IPS-18c (cell line): ENCODE measurements at regions not wholly inside any gene's neighbourhood (a gene's known extent, or its start where the extent isn't known, plus 50 kb on each side); places are given as distances from the start of the nearest gene placed in this dataset.
"Not testable (repeated sequence)": the region's sequence is repeated elsewhere in the genome, so short reads cannot be mapped to it uniquely, and the experiment has no call there.

Experiments
- H3K4me3 ChIP-seq: 2 replicates; pipeline ENCODE4 v1.7.0; 2013; ENCODE audit warnings: low read depth, mild to moderate bottlenecking, low read length, moderate library complexity; ENCODE audit not compliant: insufficient read depth
- H3K9me3 ChIP-seq: one replicate; pipeline ENCODE4 v1.6.1; 2013; ENCODE audit warnings: mild to moderate bottlenecking, low read length, moderate library complexity; ENCODE audit not compliant: control insufficient read depth, insufficient read depth

DNA sequence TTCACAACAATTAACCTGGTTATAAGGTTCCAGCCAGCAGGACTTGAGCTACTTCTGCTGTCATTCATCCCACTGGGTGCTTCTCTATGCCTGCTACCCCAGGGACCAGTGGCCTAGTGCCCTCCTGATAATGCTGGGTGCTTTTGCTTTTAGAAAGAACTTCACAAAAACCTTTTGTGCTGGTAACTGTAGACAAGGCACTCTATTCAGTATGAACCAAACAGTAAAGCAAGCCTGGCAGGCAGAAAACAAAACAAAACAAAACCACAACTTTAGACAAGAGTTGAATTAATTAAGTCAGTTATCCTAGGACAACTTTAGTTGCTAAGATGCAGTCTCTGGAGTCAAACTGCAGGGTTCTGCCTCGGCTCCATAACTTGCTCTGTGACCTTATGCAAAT lies 61.9 kb upstream of the ADGRL2 start:
- Histone ChIP-seq H3K9me3 (no peaks in the 10 kb centered on the region), H3K4me3 (no peak overlapping the region)

DNA sequence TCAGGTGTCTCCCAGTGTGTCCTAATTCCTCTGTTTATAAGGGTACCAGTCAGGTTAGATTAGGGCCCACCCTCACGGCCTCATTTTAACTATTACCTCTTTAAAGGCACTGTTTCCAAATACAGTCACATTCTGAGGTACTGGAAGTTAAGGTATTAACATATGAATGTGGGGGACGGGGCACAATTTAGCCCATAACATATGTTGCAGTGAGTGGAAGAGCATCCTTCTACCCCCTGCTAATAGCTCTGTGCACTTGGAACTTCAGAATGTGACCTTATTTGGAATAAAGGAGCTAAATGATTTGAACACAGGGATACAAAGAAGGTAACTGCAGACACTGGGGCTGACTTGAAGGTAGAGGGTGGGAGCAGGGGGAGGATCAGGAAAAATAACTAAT lies 67.3 kb upstream of the ADGRL2 start:
- no peak overlapping the region for H3K4me3 ChIP-seq
- no peaks in the 10 kb centered on the region for H3K9me3 ChIP-seq

DNA sequence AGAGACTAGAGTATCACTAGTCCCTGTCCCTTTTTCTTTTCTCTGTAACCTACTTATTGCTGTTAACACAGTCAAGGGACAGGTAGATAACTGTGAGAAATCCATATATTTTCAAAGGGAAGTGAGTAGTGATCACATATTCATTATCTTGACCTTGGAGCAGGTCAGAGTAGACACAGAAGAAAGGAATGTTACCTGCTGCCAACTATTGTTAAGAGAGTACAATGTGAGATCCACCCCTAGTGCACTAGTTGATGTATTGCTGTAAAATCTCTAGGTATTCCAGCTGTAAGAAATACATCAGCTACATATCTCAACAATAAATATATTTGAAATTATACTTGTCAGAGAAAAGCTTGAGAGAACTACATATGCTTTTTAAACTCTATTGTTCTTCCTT lies 68.7 kb upstream of the ADGRL2 start:
- H3K9me3 ChIP-seq, result no peaks in the 10 kb centered on the region
- H3K4me3 ChIP-seq, result no peak overlapping the region

DNA sequence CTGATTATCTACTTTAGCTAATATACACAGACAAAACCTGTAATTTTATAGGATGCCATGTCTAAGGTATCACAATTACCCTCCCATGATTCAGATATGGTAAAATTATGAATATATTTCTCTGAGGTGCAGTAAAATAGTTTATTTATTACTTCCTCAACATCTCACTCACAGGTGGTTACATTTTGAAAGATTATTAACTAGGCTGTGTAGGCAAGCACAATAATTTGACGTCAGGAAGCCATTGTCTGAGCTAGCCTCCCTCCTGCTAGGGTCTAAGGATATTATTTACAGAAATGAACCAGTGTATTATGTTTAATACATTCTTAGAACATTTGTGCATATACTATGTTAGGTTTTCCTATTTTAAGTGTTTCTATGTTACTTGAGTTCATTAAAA lies 69.9 kb upstream of the ADGRL2 start:
- Histone ChIP-seq H3K9me3 (no peaks in the 10 kb centered on the region), H3K4me3 (no peak overlapping the region)

DNA sequence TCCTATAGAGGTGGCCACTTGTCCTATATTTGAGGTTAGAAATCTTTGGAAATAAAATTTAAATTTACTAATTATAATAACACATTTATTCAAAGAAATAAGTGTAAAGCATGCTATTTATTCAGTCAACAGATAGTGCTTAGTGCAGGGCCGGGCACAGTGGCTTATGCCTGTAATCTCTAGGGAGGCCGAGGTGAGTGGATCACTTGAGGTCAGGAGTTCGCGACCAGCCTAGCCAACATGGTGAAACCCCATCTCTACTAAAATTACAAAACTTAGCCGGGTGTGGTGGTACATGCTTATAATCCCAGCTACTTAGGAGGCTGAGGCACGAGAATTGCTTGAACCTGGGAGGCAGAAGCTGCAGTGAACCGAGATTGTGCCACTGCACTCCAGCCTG lies 70.4 kb upstream of the ADGRL2 start:
- not testable (repeated sequence) for H3K4me3 ChIP-seq, H3K9me3 ChIP-seq

DNA sequence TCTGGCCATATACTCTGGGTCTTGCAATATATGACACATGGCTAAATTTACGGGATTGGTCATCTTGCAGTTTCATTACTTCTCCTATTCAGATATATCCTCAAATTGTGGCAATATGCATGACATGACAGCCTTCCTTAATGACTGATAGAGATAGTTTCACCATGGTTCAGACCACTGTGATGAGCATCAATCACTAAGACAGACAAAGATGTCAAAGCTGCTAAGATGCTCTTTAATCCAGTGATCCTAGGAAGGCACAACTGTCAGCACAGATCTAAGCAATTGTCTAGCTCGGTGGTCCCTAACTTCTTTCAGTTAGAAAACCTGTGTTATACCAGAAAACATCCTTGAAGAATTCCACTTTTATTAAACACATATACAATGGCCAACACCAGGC lies 70.9 kb upstream of the ADGRL2 start:
- H3K9me3 ChIP-seq, result no peaks in the 10 kb centered on the region
- no peak overlapping the region for H3K4me3 ChIP-seq

DNA sequence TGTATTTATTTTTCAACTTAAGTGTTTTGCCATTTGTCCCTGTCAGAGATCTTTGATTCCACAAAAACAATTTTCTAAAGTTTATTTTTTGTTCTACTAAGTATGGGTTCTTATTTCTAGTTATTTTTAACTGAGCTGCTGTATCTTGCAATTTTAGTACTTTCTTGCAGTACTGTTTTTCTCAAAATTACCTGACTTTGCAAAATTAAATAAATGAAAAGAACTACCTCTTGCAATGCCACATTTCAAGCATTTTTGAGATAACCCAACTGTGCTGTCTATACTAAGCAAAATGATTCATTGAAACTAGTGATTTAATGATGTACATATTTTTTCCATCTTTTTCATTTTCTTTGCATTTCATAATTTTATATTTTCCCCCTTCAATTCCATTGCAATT lies 71.5 kb upstream of the ADGRL2 start:
- Histone ChIP-seq H3K9me3 (no peaks in the 10 kb centered on the region), H3K4me3 (no peak overlapping the region)

DNA sequence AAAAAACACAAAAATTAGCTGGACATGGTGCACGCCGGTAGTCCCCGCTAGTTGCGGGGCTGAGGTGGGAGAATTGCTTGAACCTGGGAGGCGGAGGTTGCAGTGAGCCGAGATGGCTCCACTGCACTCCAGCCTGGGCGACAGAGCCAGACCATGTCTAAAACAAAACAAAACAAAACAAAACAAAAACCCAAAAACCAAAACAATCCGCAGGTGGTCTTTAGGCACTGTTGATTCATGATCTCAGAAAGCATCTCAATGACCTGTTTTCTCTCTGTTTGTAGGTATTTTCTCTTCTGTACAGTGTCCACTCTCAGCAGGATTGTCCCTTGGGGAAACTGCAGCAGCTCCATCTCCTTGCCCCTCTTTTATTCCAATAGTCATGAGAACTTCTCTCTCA lies 74.9 kb upstream of the ADGRL2 start:
- Histone ChIP-seq H3K4me3 (no peak overlapping the region), H3K9me3 (no peaks in the 10 kb centered on the region)

DNA sequence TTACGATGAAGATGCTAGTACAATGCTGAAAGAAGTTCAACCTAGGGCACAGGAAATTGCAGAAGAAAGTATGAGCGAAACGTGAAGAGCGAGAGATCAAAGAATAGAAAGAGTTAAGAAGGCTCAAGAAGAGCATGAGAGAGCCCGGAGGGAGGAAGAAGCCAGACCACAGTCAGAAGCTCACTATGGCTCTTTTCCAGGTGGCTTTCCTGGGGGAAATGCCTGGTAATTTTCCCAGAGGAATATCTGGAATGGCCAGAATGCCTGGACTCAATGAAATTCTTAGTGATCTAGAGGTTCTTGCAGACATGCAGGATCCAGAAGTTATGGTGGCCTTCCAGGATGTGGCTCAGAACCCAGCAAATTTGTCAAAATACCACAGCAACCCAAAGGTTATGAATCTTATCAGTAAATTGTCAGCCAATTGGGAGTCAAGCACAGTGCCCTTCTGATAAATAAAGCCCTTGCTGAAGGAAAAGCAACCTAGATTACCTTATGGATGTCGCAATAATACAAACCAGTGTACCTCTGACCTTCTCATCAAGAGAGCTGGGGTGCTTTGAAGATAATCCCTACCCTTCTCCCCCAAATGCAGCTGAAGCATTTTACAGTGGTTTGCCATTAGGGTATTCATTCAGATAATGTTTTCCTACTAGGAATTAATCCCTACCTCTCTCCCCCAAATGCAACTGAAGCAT lies 78.0 kb upstream of the ADGRL2 start:
- H3K9me3 ChIP-seq, H3K4me3 ChIP-seq: not testable (repeated sequence)

DNA sequence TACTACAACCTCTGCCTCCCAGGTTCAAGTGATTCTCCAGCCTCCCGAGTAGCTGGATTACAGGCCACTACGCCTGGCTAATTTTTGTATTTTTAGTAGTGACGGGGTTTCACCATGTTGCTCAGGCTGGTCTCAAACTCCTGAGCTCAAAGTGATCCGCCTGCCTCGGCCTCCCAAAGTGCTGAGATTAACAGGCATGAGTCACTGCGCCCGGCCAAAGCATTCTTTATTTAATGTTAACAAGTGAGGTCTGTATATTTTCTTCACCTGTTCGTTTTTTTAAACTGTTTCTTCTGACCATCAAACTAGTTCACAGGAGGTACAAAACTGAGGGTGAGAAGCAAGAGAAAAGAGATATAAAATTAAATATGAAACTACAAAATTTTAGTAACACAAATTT lies 80.5 kb upstream of the ADGRL2 start:
- H3K4me3 ChIP-seq, H3K9me3 ChIP-seq: not testable (repeated sequence)

DNA sequence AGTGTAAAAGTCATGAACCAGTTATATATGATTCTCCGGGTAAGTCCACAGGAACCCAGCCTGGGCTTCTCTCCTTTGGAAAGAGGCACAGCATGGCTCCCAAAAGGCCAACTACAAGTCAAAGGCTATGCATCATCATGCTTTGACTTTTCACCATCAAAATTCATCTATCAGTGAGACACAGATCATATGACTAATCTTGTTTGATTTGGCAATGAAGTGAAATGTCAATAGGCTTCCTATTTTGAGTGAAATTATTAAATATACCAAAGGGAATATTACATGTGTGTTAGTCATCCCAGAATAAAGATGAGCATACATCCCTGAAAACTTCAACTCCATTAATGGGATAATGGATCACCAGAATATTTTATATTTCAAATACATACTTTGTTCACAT lies 83.5 kb upstream of the ADGRL2 start:
- no peaks in the 10 kb centered on the region for H3K9me3 ChIP-seq
- no peak overlapping the region for H3K4me3 ChIP-seq

DNA sequence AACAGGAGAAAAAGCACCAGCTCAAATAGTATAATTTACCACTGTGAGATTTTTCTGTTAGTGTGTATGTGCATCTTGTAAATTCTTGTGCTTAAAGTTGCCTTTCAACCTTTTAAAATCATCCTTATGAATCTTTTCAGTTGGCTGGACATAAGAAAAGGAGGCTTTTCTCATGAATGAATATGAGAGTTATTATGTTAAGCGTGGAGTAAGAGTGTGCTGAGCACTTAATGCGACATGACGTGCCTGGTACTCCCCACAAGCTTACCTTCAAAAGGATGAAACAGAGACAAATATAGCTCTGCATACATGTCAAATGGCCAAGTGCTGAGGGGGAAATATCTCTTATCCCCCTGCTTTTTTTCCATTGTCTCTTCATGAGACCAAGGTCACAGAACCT lies 85.3 kb upstream of the ADGRL2 start:
- Histone ChIP-seq H3K4me3 (no peak overlapping the region), H3K9me3 (no peaks in the 10 kb centered on the region)

DNA sequence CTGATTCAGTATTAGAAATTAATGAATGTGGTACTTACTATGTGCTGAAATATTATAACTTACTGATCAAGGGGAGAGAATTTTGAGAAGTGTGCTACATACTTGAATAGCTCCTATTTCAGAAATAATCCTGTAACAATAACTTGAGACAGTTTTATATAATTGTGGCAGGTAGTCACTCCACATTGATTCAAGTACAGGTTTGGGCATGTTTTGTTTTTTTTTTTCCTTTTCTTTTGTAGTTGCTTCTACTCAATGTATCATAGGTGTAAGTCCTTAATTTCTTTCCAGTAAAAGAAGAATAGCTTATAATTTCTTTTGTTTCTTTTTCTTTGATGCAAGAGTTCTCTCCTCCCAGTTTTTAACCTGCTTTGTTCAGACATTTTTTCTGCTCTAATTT lies 86.1 kb upstream of the ADGRL2 start:
- no peak overlapping the region for H3K4me3 ChIP-seq
- no peaks in the 10 kb centered on the region for H3K9me3 ChIP-seq

DNA sequence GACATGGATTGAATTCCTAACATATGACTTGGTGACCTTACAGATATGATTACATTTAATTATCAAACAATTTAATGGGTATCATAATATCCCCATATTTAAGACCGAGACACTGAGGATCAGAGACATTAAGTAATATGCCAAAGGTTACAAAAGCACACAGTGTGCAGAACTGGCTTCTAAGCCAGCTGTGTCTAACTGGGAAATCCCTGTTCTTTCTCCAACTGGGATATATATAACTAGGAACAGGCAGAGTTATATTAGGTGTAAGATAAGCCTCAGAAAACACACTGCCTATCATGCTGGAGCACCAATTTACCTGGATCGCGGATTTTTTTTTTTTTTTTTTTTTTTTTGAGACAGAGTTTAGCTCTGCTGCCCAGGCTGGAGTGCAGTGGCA lies 88.3 kb upstream of the ADGRL2 start:
- H3K4me3 ChIP-seq, result no peak overlapping the region

DNA sequence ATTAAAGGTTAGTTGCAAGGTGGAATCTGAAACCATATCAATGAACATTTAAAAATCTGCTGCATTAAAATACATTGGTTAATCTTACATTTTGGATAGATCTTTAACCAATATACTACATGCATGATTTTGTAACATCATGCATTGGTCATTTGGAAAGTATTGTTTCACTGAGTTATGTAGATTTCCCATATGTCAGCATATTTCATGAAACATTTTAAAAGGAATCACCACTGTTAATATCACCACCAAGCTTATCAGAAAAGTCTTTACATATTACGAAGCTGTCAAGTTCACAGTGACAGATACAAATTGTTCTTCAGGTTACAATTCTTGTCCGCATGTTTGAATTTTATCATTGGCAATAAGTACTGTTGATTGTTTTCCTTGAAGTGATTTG lies 89.9 kb upstream of the ADGRL2 start:
- no peak overlapping the region for H3K4me3 ChIP-seq
- no peaks in the 10 kb centered on the region for H3K9me3 ChIP-seq

More for the DNA sequence above, 88.3 kb upstream of the ADGRL2 start:
- no peaks in the 10 kb centered on the region for H3K9me3 ChIP-seq

DNA sequence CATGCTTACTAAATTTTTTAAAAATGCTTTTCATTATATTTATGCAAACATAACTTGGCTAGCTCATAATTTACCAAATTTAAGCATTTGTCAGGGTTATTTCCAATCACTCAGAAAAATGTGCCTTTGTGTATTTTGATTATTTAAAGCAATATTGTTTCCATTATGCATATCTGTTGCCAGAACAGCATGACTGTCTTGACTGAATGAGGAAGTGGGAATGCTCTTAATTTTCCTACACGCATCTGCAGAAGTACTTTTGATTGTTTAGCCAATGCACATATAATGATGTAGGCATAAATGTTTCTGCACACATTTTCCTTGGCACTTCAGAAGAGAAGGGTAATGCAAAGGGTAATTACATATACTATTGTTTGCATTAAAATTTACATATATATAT lies 92.5 kb upstream of the ADGRL2 start:
- Histone ChIP-seq H3K9me3 (no peaks in the 10 kb centered on the region), H3K4me3 (no peak overlapping the region)

DNA sequence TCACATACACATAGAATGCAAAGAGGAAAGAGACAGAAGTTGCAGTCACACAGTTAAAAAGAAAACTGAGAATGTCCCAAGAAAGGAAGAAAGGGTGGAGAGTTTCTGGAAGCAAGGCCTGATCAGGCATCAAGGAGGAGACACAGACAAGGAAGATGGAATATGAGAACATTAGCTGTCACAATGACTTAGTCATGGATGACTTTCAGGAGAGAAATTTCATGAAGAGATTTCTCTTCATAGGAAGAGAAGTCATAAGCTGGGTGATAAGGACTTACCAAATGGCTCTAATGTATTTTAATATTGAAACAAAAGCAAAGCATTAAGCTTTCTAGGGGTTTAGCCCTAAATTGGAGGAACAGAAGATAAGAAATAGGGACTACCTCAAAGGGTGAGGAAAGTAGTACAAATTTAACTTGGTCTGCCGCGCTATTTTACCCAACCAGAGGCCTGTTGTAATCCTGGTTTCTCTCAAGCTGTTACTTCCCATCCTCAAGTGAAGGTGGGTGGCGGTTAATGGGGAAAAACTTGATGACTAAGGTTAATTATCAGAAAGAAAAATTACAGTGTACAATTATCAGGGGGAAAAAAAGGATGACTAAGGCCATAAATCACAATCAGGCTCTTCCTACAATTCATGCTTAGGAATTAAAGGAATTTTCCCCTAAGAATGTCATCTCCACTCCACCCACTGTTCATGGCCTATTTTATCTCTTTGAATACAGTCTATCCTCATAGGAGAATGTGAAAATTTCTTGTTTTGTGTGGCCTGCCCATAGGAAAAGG lies 93.9 kb upstream of the ADGRL2 start:
- Histone ChIP-seq H3K9me3 (no peaks in the 10 kb centered on the region), H3K4me3 (no peak overlapping the region)

DNA sequence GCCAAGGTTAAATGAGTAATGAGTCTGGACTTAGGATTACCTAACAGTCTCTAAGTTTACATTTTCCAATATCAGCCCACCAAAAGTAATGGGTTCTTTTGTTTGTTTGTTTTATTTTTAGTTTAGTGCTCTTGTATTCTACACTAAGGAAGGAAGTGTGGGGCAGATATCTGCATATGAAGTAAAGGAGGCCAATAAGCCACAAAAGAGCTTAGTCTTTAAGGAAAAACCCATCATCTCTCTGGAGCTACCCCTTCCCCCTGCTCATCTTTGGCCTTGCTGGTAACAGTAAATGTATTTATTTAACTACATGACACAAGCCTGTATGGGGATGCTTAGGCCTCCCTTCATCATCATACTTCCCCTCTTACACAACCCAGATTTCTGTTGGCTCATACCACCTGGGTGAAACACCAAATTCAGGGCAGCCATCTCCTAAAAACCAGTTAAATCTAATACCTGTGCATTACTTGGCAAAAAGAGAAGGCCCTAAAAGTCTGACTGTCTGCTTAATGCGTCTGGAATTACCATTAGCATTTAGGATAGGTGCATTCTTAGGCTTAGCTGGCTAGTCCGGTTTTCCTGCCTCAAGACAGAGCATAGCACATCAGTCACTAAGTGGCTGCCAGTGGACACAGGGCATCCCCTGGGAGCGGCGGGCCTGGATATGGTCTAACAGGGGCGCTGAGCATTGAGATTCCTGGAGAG lies 96.8 kb upstream of the ADGRL2 start:
- Histone ChIP-seq H3K4me3 (no peak overlapping the region), H3K9me3 (no peaks in the 10 kb centered on the region)
